Activated gamma-delta T cell (primary cell): ENCODE measurements at regions not wholly inside any gene's neighbourhood (a gene's known extent, or its start where the extent isn't known, plus 50 kb on each side); places are given as distances from the start of the nearest gene placed in this dataset.
"Not testable (repeated sequence)": the region's sequence is repeated elsewhere in the genome, so short reads cannot be mapped to it uniquely, and the experiment has no call there.

ENCODE experiments used
- DNase-seq: peaks from one replicate; lab custom pipeline; 2025; lab: John Stamatoyannopoulos, UW

DNA sequence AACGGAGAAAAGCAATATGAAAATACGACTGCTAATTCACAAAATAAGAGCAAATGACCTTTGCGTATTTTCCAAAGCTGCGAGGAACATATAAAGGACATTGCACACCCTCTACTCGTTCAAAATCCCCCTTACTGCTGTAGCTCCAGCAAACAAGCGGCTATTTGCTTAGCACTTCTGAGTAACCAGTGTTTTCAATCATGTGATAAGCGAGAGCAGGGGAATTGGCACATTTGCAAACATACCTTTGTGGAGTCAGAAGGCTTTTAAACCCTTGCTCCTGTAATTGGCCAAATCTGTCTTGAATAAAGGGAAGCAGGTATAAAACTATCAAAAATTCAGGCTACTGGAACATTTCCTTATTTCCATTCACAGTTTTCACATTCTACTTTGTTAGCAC, 610.2 kb downstream of the UBE2NL start:
- no peak for DNase-seq

GRCh38 chrX:144531877-144532276, 648.0 kb downstream of the UBE2NL start:
- no peak for DNase-seq

- no peak for DNase-seq
Measured at GRCh38 chrX:144566592-144566991, 680.7 kb upstream of the SPANXN1 start.

GRCh38 chrX:144586756-144587155, 660.5 kb upstream of the SPANXN1 start:
- DNase-seq: no peak

DNA sequence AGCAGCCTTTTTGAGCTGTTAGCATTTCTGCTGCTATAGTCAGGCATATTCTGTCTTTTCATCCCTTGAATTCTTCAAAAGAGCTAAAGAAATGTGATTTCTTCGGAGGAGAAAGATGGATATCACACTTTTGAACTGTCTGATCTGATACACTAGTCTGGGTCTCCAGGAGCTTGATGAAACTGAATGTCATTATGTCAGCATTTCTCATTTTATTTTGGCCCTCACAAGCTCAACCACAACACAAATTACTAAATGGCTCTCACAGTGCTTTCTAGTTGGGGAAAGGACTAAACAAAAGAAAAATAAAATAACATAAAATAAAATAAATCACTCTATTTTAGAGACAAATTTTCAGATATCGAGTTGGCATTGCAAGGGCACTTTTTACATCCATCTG, 655.3 kb upstream of the SPANXN1 start:
- no peak for DNase-seq

DNA sequence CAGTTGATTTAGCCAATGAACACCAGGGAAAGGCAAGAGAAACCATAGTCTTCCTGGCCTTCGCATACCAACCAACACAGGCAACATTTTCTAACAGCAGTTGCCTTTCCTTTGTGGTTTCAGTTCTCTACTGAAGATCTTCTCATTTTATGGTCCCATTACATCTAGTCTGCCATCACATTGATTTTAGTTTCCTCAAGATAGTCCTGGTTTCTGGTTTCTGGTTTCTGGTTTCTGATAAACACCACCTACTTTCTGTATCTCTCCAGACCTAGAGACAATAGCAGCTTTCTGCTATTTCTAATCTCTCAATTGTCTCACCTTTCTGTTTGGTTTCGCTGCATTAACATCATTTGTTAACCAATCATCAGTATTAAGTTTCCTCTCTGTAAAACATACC, 646.3 kb upstream of the SPANXN1 start:
- DNase-seq: no peak

- no peak for DNase-seq
Measured at GRCh38 chrX:144612076-144612475, 635.2 kb upstream of the SPANXN1 start.

- no peak for DNase-seq
Measured at GRCh38 chrX:144616317-144616716, 631.0 kb upstream of the SPANXN1 start.

DNA sequence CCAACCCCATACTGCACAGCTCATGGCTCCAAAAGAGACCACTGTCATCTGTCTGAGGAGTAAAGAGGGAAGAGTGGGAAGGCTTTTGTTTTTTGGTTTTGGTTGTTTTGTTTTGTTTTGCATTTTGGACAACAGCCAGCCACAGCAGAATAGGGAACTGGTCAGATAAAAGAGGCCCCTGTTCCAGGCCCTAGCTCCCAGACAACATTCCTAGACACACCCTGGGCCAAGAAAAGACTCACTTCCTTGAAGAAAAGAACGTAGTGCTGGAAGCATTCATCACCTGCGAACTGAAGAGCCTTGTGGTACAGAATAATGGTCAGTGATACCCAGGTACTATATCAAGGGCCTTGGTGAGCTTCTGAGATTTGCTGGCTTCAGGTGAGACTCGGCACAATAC, 619.4 kb upstream of the SPANXN1 start:
- DNase-seq: no peak

DNA sequence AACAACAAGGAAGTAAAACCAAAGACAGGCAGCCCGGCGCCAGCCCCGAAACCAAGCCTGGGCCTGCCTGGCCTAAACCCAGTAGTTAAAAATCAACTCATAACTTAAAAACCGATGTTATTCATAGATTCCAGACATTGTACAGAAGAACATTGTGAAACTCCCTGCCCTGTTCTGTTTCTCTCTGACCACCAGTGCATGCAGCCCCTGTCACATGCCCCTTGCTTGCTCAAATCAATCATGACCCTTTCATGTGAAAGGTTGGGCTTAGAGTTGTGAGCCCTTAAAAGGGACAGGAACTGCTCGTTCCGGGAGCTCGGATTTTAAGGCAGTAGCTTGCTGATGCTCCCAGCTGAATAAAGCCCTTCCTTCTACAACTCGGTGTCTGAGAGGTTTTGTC, 612.9 kb upstream of the SPANXN1 start:
- peak; percentile 3 for DNase-seq

DNA sequence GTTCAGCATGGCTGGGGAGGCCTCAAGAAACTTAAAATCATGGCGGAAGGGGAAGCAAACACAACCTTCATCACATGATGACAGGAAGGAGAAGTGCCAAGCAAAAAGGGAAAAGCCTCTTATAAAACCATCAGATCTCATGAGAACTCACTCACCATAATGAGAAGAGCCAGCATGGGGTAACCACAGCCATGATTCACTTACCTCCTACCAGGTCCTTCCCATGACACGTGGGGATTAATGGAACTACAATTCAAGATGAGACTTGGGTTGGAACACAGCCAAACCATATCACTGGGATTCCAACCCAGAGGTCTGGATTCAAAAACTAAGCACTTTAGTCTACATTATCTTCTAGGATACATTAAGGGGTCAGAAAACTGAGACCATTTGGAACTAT, 609.6 kb upstream of the SPANXN1 start:
- DNase-seq: no peak

- no peak for DNase-seq
Measured at GRCh38 chrX:144648788-144649187, 598.5 kb upstream of the SPANXN1 start.

DNA sequence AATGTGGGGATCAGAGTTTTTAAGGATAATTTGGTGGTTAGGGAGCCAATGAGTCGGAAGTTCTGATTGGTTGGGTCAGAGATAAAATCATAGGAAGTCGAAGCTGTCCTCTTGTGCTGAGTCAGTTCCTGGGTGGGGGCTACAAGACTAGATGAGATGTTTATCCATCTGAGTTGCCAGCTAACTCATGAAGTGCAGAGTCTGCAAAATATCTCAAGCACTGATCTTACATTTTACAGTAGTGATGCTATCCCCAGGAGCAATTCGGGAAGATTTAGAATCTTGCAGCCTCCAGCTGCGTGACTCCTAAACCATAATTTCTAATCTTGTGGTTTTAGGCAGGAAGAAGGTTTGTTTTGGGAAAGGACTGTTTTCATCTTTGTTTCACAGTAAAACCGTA, 565.8 kb upstream of the SPANXN1 start:
- no peak for DNase-seq

DNA sequence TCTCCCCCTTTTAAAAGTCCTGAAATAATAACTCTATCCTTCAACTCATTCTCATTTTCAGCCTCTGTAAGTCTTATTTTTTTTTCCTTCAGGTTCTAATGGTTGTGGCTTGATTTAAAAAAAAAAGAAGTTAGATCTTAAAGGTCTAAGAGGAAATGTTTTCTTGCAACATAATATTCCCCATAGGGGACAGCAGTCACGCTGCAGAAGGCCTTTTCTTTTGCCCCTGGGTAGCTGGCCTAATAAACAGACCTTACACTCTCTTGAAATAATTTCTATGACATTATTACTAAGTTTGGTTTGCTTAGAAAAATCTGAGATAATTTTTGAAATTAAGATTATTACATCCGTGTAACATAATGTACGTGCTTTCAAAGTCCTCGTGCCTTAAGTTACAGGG, 564.1 kb upstream of the SPANXN1 start:
- DNase-seq: no peak

GRCh38 chrX:144709841-144710240, 537.5 kb upstream of the SPANXN1 start:
- DNase-seq: no peak

GRCh38 chrX:144715337-144715736, 532.0 kb upstream of the SPANXN1 start:
- no peak for DNase-seq

DNA sequence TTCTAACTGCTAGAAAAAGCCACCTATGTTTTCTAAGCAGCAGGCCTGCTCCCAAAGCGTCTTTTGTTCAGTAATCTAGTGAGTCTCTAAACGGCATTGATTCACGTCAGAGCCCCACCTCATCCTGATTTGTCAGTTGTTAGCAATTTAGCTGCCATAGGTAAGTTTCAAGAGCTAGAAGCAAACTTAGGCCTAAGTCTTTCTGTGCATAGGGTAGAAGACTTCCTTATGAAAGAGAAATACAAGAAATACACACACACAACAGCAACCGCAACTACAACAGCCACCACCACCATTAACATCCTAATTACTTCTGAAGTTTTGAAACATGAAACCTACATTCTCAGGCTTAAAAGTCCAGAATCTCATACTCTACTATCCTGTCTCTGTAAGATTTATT, 531.1 kb upstream of the SPANXN1 start:
- no peak for DNase-seq

DNA sequence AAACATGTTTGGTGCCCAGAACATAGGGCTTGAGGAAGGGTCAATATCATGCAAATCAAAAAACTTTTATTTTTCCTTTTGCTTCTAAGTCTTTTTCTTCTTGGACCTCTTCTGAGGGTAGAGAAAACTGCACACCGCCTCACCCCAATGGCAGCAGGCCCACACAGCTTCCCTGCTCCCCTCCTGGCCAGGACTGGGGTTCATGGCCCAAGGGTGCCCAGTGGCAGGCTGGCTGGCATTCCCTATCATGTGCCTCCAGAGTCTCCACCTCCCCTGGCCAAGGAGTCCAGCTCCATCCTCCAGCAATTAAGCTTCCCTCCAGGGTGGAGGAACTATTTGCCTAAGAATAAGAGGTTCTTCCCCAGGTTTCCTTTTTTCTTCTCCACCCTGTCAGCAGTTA, 529.6 kb upstream of the SPANXN1 start:
- no peak for DNase-seq

- no peak for DNase-seq
Measured at GRCh38 chrX:144722307-144722706, 525.0 kb upstream of the SPANXN1 start.

GRCh38 chrX:144730471-144730870, 516.8 kb upstream of the SPANXN1 start:
- no peak for DNase-seq

GRCh38 chrX:144732588-144732987, 514.7 kb upstream of the SPANXN1 start:
- no peak for DNase-seq

GRCh38 chrX:144738246-144738645, 509.1 kb upstream of the SPANXN1 start:
- DNase-seq: no peak

DNA sequence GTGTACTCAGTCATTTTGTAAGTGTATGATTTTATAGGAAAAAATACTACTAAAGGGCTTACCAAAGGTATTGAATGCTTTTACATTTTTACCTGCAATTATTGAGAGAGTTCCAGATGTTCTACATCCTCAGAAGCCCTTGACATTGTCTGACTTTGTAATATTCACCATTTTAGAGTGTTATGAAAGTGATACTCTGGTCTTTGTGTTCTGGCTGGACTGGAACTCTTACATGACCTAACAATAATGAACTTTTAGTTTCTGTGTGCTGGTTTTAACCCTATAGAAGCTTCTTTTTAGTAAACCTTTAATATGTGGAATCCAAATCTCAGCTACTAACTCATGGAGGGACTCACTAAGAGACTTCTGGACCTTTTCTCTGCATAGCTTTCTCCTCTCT, 478.8 kb upstream of the SPANXN1 start:
- DNase-seq: no peak

- DNase-seq: not testable (repeated sequence)
Measured at GRCh38 chrX:144783528-144783927, 463.8 kb upstream of the SPANXN1 start.

DNA sequence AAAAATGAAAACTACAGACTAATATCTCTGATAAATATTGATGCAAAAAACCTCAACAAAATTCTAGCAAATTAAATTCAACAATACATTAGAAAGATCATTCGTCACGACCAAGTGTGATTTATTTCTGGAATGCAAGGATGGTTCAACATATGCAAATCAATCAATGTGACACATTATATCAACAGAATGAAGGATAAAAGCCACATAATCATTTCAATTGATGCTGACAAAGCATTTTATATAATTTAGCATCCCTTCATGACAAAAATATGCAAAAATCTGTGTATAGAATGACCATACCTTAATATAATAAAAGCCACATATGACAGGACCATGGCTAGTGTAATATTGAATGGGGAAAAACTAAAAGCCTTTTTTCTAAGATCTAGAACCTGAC, 457.2 kb upstream of the SPANXN1 start:
- DNase-seq: no peak
